PC-3 (cell line): ENCODE measurements at regions not wholly inside any gene's neighbourhood (a gene's known extent, or its start where the extent isn't known, plus 50 kb on each side); places are given as distances from the start of the nearest gene placed in this dataset.

Experiments used
- ATAC-seq: fragments of 200-7000 bp; cut with Tn5 transposase; 2 replicates; pipeline ENCODE4 v1.9.1; 2020; ENCODE audit warnings: mild to moderate bottlenecking, moderate library complexity
- BruUV-seq: library from RNA; stranded (reverse); fragments of 400-500 nt; replicated peaks from 2 replicates; lab custom pipeline; 2021; lab: Mats Ljungman, UMichigan
- CTCF ChIA-PET: fragments of 300-600 bp; sonication (Branson Sonifier 250); formaldehyde crosslinking; loops from one replicate; lab custom pipeline; 2022; ENCODE audit warnings: antibody characterized with exemption; lab: Charles Lee
- POLR2A ChIA-PET: fragments of 300-600 bp; sonication (Branson Sonifier 250); formaldehyde crosslinking; loops from one replicate; lab custom pipeline; 2022; ENCODE audit warnings: antibody characterized with exemption; ENCODE audit not compliant: unreplicated experiment; lab: Charles Lee
- DNase-seq: peaks from one replicate; pipeline ENCODE4 v3.0.0-alpha.2; 2015
- H2AFZ ChIP-seq: fragments of 300-600 bp; sonication (generic); 2 replicates; pipeline ENCODE4 v1.6.0; 2016; ENCODE audit warnings: antibody characterized with exemption, low read length
- H3F3A ChIP-seq: fragments of 300-600 bp; sonication (generic); one replicate; pipeline ENCODE4 v1.6.0; 2017; ENCODE audit warnings: antibody characterized with exemption, low read length, control low read depth, mild to moderate bottlenecking; ENCODE audit not compliant: unreplicated experiment
- H3K27ac ChIP-seq: fragments of 300-600 bp; sonication (generic); 2 replicates; pipeline ENCODE4 v1.5.1; 2016; ENCODE audit warnings: mild to moderate bottlenecking, low read length
- H3K27me3 ChIP-seq: fragments of 300-600 bp; sonication (generic); 2 replicates; pipeline ENCODE4 v1.6.1; 2016; ENCODE audit warnings: low read length, mixed read lengths
- H3K36me3 ChIP-seq: fragments of 300-600 bp; sonication (generic); 2 replicates; pipeline ENCODE4 v1.6.1; 2016; ENCODE audit warnings: low read depth, mixed run types, low read length, mixed read lengths
- H3K4me1 ChIP-seq: fragments of 300-600 bp; sonication (generic); 2 replicates; pipeline ENCODE4 v1.5.1; 2016; ENCODE audit warnings: low read length; ENCODE audit not compliant: insufficient read depth
- H3K4me2 ChIP-seq: fragments of 300-600 bp; sonication (generic); 2 replicates; pipeline ENCODE4 v1.6.0; 2016; ENCODE audit warnings: low read length
- H3K4me3 ChIP-seq: fragments of 300-600 bp; sonication (generic); 2 replicates; pipeline ENCODE4 v1.5.1; 2016; ENCODE audit warnings: mild to moderate bottlenecking, low read length, mixed read lengths
- H3K79me2 ChIP-seq: fragments of 300-600 bp; sonication (generic); 2 replicates; pipeline ENCODE4 v1.6.1; 2017; ENCODE audit warnings: low read length, mixed read lengths
- H3K9ac ChIP-seq: fragments of 300-600 bp; sonication (generic); 2 replicates; pipeline ENCODE4 v1.6.0; 2016; ENCODE audit warnings: mild to moderate bottlenecking, low read length
- H3K9me2 ChIP-seq: fragments of 300-600 bp; sonication (generic); replicated peaks from 2 replicates; pipeline ENCODE4 v1.6.1; 2016; ENCODE audit warnings: mixed run types, low read length, mixed read lengths
- H3K9me3 ChIP-seq: fragments of 300-600 bp; sonication (generic); 2 replicates; pipeline ENCODE4 v1.6.1; 2016; ENCODE audit warnings: low read length, mixed read lengths
- H4K20me1 ChIP-seq: fragments of 300-600 bp; sonication (generic); 2 replicates; pipeline ENCODE4 v1.6.1; 2016; ENCODE audit warnings: low read length, mixed read lengths
- EZH2 ChIP-seq: fragments of 300-600 bp; sonication (generic); IDR thresholded peaks from one replicate; pipeline ENCODE4 v1.6.1; 2017; ENCODE audit warnings: antibody characterized with exemption, mild to moderate bottlenecking, low read length; ENCODE audit not compliant: unreplicated experiment
- EZH2phosphoT487 ChIP-seq: fragments of 300-600 bp; sonication (generic); IDR thresholded peaks from 2 replicates; pipeline ENCODE4 v1.6.1; 2018; ENCODE audit warnings: mild to moderate bottlenecking, antibody characterized with exemption, low read length, borderline replicate concordance
- intact Hi-C: fragments of 100-400 bp; cut with micrococcal nuclease; formaldehyde crosslinking; loops from 2 replicates; pipeline ENCODE4 v1.9.0; 2023
- TF ChIP-seq, protein P1 (sequence below): fragments of 300-600 bp; sonication (generic); conservative IDR thresholded peaks from 2 replicates; pipeline ENCODE4 v1.5.1; 2017; ENCODE audit warnings: antibody characterized with exemption, low read depth, mild to moderate bottlenecking, low read length

DNA sequence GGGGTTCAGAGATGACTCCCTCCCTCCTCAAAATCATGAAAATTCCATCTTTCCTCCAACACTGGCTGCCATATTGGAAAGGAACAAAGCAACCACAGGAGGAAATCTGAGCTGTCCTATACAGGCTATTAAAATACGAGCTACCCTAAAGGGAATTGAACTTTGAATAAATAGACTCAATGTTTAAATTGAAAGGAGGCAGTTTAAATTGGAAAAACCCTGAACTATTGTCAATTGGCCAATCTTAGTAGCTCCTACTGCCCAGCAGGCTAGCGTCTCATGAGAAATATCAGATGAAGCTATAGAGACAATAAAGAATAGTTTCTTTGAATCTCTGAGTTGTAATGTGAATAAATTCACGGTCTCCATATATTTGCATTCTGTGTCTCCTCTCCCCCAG, 85.4 kb upstream of the KCNE2 start:
- H3F3A ChIP-seq, result no peaks in the 10 kb centered on the region
- no peak overlapping the region for H3K27ac ChIP-seq
- no peaks in the 10 kb centered on the region for H4K20me1 ChIP-seq
- no peaks in the 10 kb centered on the region for H3K9me2 ChIP-seq
- H3K36me3 ChIP-seq, result no peaks in the 10 kb centered on the region
- no peak for ATAC-seq
- POLR2A ChIA-PET, result no interaction called here
- H3K4me3 ChIP-seq, result no peak overlapping the region
- DNase-seq, result no peak
- no peaks in the 10 kb centered on the region for H3K9me3 ChIP-seq
- no peak overlapping the region for H3K9ac ChIP-seq
- no peak for TF ChIP-seq EZH2phosphoT487
- TF ChIP-seq, protein P1, sequence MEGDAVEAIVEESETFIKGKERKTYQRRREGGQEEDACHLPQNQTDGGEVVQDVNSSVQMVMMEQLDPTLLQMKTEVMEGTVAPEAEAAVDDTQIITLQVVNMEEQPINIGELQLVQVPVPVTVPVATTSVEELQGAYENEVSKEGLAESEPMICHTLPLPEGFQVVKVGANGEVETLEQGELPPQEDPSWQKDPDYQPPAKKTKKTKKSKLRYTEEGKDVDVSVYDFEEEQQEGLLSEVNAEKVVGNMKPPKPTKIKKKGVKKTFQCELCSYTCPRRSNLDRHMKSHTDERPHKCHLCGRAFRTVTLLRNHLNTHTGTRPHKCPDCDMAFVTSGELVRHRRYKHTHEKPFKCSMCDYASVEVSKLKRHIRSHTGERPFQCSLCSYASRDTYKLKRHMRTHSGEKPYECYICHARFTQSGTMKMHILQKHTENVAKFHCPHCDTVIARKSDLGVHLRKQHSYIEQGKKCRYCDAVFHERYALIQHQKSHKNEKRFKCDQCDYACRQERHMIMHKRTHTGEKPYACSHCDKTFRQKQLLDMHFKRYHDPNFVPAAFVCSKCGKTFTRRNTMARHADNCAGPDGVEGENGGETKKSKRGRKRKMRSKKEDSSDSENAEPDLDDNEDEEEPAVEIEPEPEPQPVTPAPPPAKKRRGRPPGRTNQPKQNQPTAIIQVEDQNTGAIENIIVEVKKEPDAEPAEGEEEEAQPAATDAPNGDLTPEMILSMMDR, result no peak
- no peak for TF ChIP-seq EZH2
- CTCF ChIA-PET, result no interaction called here
- BruUV-seq, result no TSS peak
- H3K4me2 ChIP-seq, result no peak overlapping the region
- H3K27me3 ChIP-seq, result peaks cover 21% of the 10 kb centered on the region
- no peaks in the 10 kb centered on the region for H3K79me2 ChIP-seq
- H3K4me1 ChIP-seq, result no peaks in the 10 kb centered on the region
- no peak overlapping the region for H2AFZ ChIP-seq
- intact Hi-C loops, result no loop called here

DNA sequence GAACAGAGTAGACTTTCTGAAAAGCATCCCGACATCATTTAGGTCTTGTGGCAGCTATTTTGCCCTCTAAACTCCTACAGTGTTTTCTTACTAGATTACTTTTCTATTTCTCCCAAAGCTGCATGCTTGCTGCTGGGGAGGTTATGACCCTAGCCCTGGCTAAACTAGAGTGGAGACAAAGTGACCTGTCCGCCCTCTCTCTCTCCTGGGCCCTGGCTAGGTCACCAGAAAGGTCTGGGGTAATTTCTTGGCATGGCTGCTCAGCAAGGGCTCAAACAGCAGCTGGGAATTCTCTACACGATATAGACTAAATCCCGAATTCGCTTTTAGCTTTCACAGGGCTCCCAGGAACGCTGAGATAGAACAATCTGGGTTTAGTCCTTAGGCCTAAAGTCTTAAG, 84.5 kb upstream of the KCNE2 start:
- H3K27me3 ChIP-seq, result peaks cover 15% of the 10 kb centered on the region; the same call in 1 of the 2 replicates
- intact Hi-C loops, result no loop called here
- BruUV-seq, result no TSS peak
- no peaks in the 10 kb centered on the region for H3K4me1 ChIP-seq
- H3K36me3 ChIP-seq, result no peaks in the 10 kb centered on the region
- H2AFZ ChIP-seq, result no peak overlapping the region
- no peaks in the 10 kb centered on the region for H3F3A ChIP-seq
- no peaks in the 10 kb centered on the region for H4K20me1 ChIP-seq
- no peak overlapping the region for H3K27ac ChIP-seq
- TF ChIP-seq EZH2 (no peak), EZH2phosphoT487 (no peak)
- TF ChIP-seq, protein P1, result no peak
- H3K4me3 ChIP-seq, result no peak overlapping the region
- ATAC-seq (no peak), DNase-seq (no peak)
- H3K79me2 ChIP-seq, result no peaks in the 10 kb centered on the region
- ChIA-PET POLR2A (no interaction called here), CTCF (no interaction called here)
- H3K9me3 ChIP-seq, result no peaks in the 10 kb centered on the region
- H3K9me2 ChIP-seq, result no peaks in the 10 kb centered on the region
- no peak overlapping the region for H3K9ac ChIP-seq
- H3K4me2 ChIP-seq, result no peak overlapping the region

DNA sequence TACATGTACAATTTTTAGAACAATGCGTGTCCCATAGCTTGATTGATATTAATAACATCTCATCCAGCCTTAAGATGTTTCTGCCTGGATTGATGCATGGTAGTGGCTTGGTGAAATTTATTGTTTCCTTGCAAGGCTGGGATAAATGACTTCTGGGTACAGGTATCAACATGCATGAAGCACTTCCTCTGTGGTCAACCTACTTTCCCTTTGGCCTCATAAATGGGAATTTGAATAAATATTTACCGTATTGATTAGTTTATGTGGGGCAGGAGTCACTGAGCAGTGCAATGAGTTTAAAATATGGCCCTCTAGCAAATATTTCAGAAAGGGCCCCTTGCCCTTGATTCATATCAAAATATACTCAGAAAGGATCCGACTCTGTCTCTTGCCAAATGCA, 83.9 kb upstream of the KCNE2 start:
- H4K20me1 ChIP-seq, result no peaks in the 10 kb centered on the region
- H3K27ac ChIP-seq, result no peak overlapping the region
- ATAC-seq (peak; percentile 27), DNase-seq (no peak)
- ChIA-PET POLR2A (no interaction called here), CTCF (no interaction called here)
- H3K9ac ChIP-seq, result no peak overlapping the region
- no peak overlapping the region for H3K4me2 ChIP-seq
- no peaks in the 10 kb centered on the region for H3K36me3 ChIP-seq
- no peak for TF ChIP-seq EZH2
- no peak for TF ChIP-seq EZH2phosphoT487
- TF ChIP-seq, protein P1, result no peak
- BruUV-seq, result no TSS peak
- no peaks in the 10 kb centered on the region for H3F3A ChIP-seq
- H2AFZ ChIP-seq, result no peak overlapping the region
- intact Hi-C loops, result no loop called here
- no peaks in the 10 kb centered on the region for H3K79me2 ChIP-seq
- H3K27me3 ChIP-seq, result peaks cover 15% of the 10 kb centered on the region; the same call in 1 of the 2 replicates
- no peaks in the 10 kb centered on the region for H3K9me2 ChIP-seq
- no peaks in the 10 kb centered on the region for H3K4me1 ChIP-seq
- H3K9me3 ChIP-seq, result no peaks in the 10 kb centered on the region
- H3K4me3 ChIP-seq, result no peak overlapping the region
